ENCODE measurements at regions not wholly inside any gene's neighbourhood (a gene's known extent, or its start where the extent isn't known, plus 50 kb on each side); places are given as distances from the start of the nearest gene placed in this dataset.

- H3K27me3 ChIP-seq: no peaks in the 10 kb centered on the region
- TF ChIP-seq CTCF (IDR thresholded peaks at IDR 0.05) (no peak), POLR2A (IDR thresholded peaks at IDR 0.05) (no peak)
- no peaks in the 10 kb centered on the region for H3K36me3 ChIP-seq
- no peaks in the 10 kb centered on the region for H3K9me3 ChIP-seq
- intact Hi-C loops (cut with DNase I): no loop called here
- no peak overlapping the region for H3K27ac ChIP-seq
- H3K4me1 ChIP-seq: no peaks in the 10 kb centered on the region
- no peak overlapping the region for H3K4me3 ChIP-seq
- 67 to 83% methylated on average over 1 of the region's 1 CpG for WGBS, 2 donors
- DNase-seq: no peak
Observed at GRCh38 chr2:150007815-150008430, 420.3 kb upstream of the MMADHC start.

GRCh38 chr2:150006591-150006990 is 419.0 kb upstream of the MMADHC start:
- Histone ChIP-seq H3K36me3 (no peaks in the 10 kb centered on the region), H3K4me3 (no peak overlapping the region), H3K9me3 (no peaks in the 10 kb centered on the region), H3K27ac (no peak overlapping the region), H3K27me3 (no peaks in the 10 kb centered on the region), H3K4me1 (no peaks in the 10 kb centered on the region)
- intact Hi-C loops (cut with DNase I): no loop called here
- WGBS, 2 donors: 74 to 85% methylated on average over 4 of the region's 4 CpGs
- TF ChIP-seq CTCF (IDR thresholded peaks at IDR 0.05) (no peak), POLR2A (IDR thresholded peaks at IDR 0.05) (no peak)
- DNase-seq: no peak

- 91 to 100% methylated on average over 1 of the region's 1 CpG for WGBS, 2 donors
- no peak overlapping the region for H3K27ac ChIP-seq
- TF ChIP-seq POLR2A (IDR thresholded peaks at IDR 0.05) (no peak), CTCF (IDR thresholded peaks at IDR 0.05) (no peak)
- intact Hi-C loops (cut with DNase I): no loop called here
- no peaks in the 10 kb centered on the region for H3K27me3 ChIP-seq
- DNase-seq: no peak
- H3K36me3 ChIP-seq: no peaks in the 10 kb centered on the region
- no peaks in the 10 kb centered on the region for H3K4me1 ChIP-seq
- H3K9me3 ChIP-seq: no peaks in the 10 kb centered on the region
- H3K4me3 ChIP-seq: no peak overlapping the region
Observed at GRCh38 chr2:150003544-150003943, 416.0 kb upstream of the MMADHC start.

GRCh38 chr2:150001788-150002187 is 414.2 kb upstream of the MMADHC start:
- no peaks in the 10 kb centered on the region for H3K27me3 ChIP-seq
- DNase-seq: no peak
- H3K36me3 ChIP-seq: no peaks in the 10 kb centered on the region
- TF ChIP-seq CTCF (IDR thresholded peaks at IDR 0.05) (no peak), POLR2A (IDR thresholded peaks at IDR 0.05) (no peak)
- no peak overlapping the region for H3K4me3 ChIP-seq
- intact Hi-C loops (cut with DNase I): no loop called here
- 66 to 81% methylated on average over 4 of the region's 4 CpGs for WGBS, 2 donors
- no peaks in the 10 kb centered on the region for H3K4me1 ChIP-seq
- no peak overlapping the region for H3K27ac ChIP-seq
- H3K9me3 ChIP-seq: no peaks in the 10 kb centered on the region

GRCh38 chr2:149996901-149997300 is 409.3 kb upstream of the MMADHC start:
- Histone ChIP-seq H3K36me3 (no peaks in the 10 kb centered on the region), H3K4me1 (peaks cover 0 to 4% (median 0%) of the 10 kb centered on the region in 3 donors), H3K4me3 (no peak overlapping the region), H3K27me3 (no peaks in the 10 kb centered on the region), H3K9me3 (no peaks in the 10 kb centered on the region), H3K27ac (no peak overlapping the region)
- TF ChIP-seq CTCF (IDR thresholded peaks at IDR 0.05): no peak
- TF ChIP-seq POLR2A (IDR thresholded peaks at IDR 0.05): no peak
- DNase-seq: no peak
- intact Hi-C loops (cut with DNase I): no loop called here
- WGBS, 2 donors: 79 to 80% methylated on average over 3 of the region's 3 CpGs

All from esophagus squamous epithelium (tissue), 5 donors.